Prostate gland (tissue), 2 donors: ENCODE measurements at regions not wholly inside any gene's neighbourhood (a gene's known extent, or its start where the extent isn't known, plus 50 kb on each side); places are given as distances from the start of the nearest gene placed in this dataset.

Source experiments
- POLR2A ChIP-seq: fragments of 450-650 bp; IDR thresholded peaks from one replicate; pipeline ENCODE4 v1.6.1; 2016; ENCODE audit warnings: antibody characterized with exemption, mild to moderate bottlenecking
- POLR2AphosphoS5 ChIP-seq: sonication (generic); formaldehyde crosslinking; IDR thresholded peaks from one replicate; pipeline ENCODE4 v1.6.1; 2017; ENCODE audit warnings: antibody characterized with exemption
- TF ChIP-seq, protein P1 (sequence below), 4 experiments: fragments of 200-600 bp in 2 of 4; fragments of 450-650 bp in 2 of 4; sonication (generic) in 2 of 4; IDR thresholded peaks; 1 replicate in 3 of 4; 2 replicates in 1 of 4; pipeline ENCODE4 v1.5.1; 2016 to 2019; ENCODE audit warnings: antibody characterized with exemption in 4 of 4, mild to moderate bottlenecking in 2 of 4, moderate library complexity in 2 of 4

DNA sequence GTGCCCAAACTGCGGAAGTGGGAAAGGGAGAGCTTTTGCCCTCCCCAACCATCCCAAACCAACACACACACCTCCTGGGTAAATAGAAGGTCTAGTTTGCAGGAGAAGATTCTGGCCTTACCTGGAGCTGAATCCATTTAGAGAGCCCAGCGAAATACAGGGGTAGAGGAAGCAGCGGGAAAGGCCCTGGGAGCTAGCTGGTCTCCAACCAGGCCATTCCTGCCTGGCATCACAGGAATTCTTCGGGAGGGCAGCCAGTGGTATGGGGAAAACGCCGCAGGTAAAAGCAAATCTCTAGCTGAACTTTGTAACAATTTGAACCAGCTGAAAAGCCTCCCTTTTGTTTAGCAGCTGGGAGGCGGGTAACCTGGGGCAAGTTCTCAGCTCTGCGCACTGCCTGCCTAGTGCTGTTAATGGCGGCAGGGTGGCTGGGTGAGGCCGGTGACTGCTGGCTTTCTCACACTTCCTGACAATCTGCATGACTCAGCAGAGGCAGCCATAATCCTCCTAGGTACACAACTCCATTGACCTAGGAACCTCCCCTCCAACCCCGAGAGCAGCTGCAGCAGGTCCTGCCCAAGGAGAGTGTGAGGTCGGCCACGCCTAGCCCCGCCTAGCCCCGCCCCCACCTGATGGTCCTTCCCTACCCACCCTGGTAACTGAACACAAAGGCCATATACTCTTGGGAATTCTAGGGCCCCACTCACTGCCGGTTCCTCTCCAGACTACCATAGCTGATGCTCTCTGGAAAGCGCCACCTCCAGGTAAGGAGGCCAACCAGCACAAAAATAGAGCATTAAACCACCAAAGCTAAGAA, 483.8 kb upstream of the REG3G start:
- TF ChIP-seq, protein P1, sequence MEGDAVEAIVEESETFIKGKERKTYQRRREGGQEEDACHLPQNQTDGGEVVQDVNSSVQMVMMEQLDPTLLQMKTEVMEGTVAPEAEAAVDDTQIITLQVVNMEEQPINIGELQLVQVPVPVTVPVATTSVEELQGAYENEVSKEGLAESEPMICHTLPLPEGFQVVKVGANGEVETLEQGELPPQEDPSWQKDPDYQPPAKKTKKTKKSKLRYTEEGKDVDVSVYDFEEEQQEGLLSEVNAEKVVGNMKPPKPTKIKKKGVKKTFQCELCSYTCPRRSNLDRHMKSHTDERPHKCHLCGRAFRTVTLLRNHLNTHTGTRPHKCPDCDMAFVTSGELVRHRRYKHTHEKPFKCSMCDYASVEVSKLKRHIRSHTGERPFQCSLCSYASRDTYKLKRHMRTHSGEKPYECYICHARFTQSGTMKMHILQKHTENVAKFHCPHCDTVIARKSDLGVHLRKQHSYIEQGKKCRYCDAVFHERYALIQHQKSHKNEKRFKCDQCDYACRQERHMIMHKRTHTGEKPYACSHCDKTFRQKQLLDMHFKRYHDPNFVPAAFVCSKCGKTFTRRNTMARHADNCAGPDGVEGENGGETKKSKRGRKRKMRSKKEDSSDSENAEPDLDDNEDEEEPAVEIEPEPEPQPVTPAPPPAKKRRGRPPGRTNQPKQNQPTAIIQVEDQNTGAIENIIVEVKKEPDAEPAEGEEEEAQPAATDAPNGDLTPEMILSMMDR (IDR thresholded peaks at IDR 0.05), result no peak
- TF ChIP-seq POLR2A (no peak), POLR2AphosphoS5 (no peak)
